HCT116 (cell line): ENCODE measurements at regions not wholly inside any gene's neighbourhood (a gene's known extent, or its start where the extent isn't known, plus 50 kb on each side); places are given as distances from the start of the nearest gene placed in this dataset.

ENCODE experiments used
- ATAC-seq: fragments of 200-7000 bp; cut with Tn5 transposase; 2 replicates; pipeline ENCODE4 v1.9.1; 2020; ENCODE audit warnings: mild to moderate bottlenecking, moderate library complexity
- BruUV-seq: library from RNA; stranded (reverse); fragments of 400-500 nt; replicated peaks from 2 replicates; lab custom pipeline; 2021; lab: Mats Ljungman, UMichigan
- CTCF ChIA-PET: fragments of 300-600 bp; sonication (Branson Sonifier 250); formaldehyde crosslinking; loops from one replicate; lab custom pipeline; 2021; ENCODE audit warnings: antibody characterized with exemption; lab: Charles Lee
- POLR2A ChIA-PET: fragments of 300-600, 350-600 bp; sonication (Branson Sonifier 250); formaldehyde crosslinking; loops from one replicate; lab custom pipeline; 2021; ENCODE audit warnings: antibody characterized with exemption; lab: Charles Lee
- RAD21 ChIA-PET, 2 experiments: fragments of 300-600 bp; sonication (Branson Sonifier 250); formaldehyde crosslinking; loops; one replicate each; lab custom pipeline; 2023; ENCODE audit warnings: low total read pairs in 2 of 2; ENCODE audit not compliant: uncharacterized antibody in 2 of 2, unreplicated experiment in 2 of 2, low non-redundant PET in 1 of 2; lab: Charles Lee
- DNase-seq: peaks from one replicate; pipeline ENCODE4 v3.0.0-alpha.2; 2010; ENCODE audit warnings: low read depth, low spot score
- H2AFZ ChIP-seq: fragments of 200-600 bp; shearing (Covaris generic), sonication (generic); 2 replicates; pipeline ENCODE4 v1.6.1; 2017; ENCODE audit warnings: low read depth, mixed run types, mixed read lengths, antibody characterized with exemption, low read length; ENCODE audit not compliant: poor library complexity, severe bottlenecking
- H3K27ac ChIP-seq: 2 replicates; pipeline ENCODE4 v1.5.1; 2012; ENCODE audit warnings: low read depth, low read length
- H3K27me3 ChIP-seq: fragments of 200-600 bp; sonication (generic); 2 replicates; pipeline ENCODE4 v1.6.1; 2016; ENCODE audit warnings: mixed run types, low read length, mixed read lengths; ENCODE audit not compliant: insufficient read depth
- H3K36me3 ChIP-seq, 2 experiments: fragments of 200-500 bp in 1 of 2; fragments of 200-600 bp in 1 of 2; sonication (Bioruptor generic) in 1 of 2; sonication (generic) in 1 of 2; 2 replicates each; pipeline versions ENCODE4 v1.5.1 to v1.6.1; 2014 to 2016; ENCODE audit warnings: low read length in 2 of 2, inconsistent platforms in 1 of 2, mixed read lengths in 1 of 2, mixed run types in 1 of 2; ENCODE audit not compliant: insufficient read depth in 2 of 2, control insufficient read depth in 1 of 2
- H3K4me1 ChIP-seq, 2 experiments: fragments of 200-600 bp in 1 of 2; sonication (generic) in 1 of 2; 2 replicates each; pipeline versions ENCODE4 v1.5.1 to v1.6.1; 2012 to 2017; ENCODE audit warnings: low read length in 2 of 2, inconsistent platforms in 1 of 2, mild to moderate bottlenecking in 1 of 2, mixed read lengths in 1 of 2, mixed run types in 1 of 2, moderate library complexity in 1 of 2; ENCODE audit not compliant: insufficient read depth in 2 of 2, control insufficient read depth in 1 of 2
- H3K4me2 ChIP-seq: fragments of 200-600 bp; sonication (generic); 2 replicates; pipeline ENCODE4 v1.6.1; 2017; ENCODE audit warnings: mixed run types, low read length, mixed read lengths
- H3K4me3 ChIP-seq, 2 experiments: fragments of 200-600 bp in 1 of 2; sonication (generic) in 1 of 2; replicated peaks in 1 of 2; 2 replicates each; pipeline ENCODE4 v1.5.1; 2011 to 2016; ENCODE audit warnings: low read length in 2 of 2, control low read depth in 1 of 2, low read depth in 1 of 2, mild to moderate bottlenecking in 1 of 2, mixed read lengths in 1 of 2, mixed run types in 1 of 2
- H3K79me2 ChIP-seq: fragments of 200-600 bp; sonication (generic); 2 replicates; pipeline ENCODE4 v1.6.1; 2017; ENCODE audit warnings: mild to moderate bottlenecking, mixed run types, low read length, moderate library complexity, mixed read lengths; ENCODE audit not compliant: insufficient read depth
- H3K9ac ChIP-seq: fragments of 200-600 bp; sonication (generic); 2 replicates; pipeline ENCODE4 v1.6.1; 2016; ENCODE audit warnings: low read length, mixed read lengths
- H3K9me2 ChIP-seq: fragments of 200-600 bp; sonication (generic), shearing (Covaris generic); 2 replicates; pipeline ENCODE4 v1.6.1; 2017; ENCODE audit warnings: mixed run types, mild to moderate bottlenecking, moderate library complexity; ENCODE audit not compliant: insufficient read depth
- H3K9me3 ChIP-seq, 2 experiments: fragments of 200-500 bp in 1 of 2; fragments of 200-600 bp in 1 of 2; sonication (Bioruptor generic) in 1 of 2; sonication (generic) in 1 of 2; 2 replicates each; pipeline ENCODE4 v1.6.1; 2014 to 2017; ENCODE audit warnings: low read length in 2 of 2, mixed read lengths in 2 of 2, inconsistent platforms in 1 of 2, low read depth in 1 of 2, mild to moderate bottlenecking in 1 of 2, mixed run types in 1 of 2, moderate library complexity in 1 of 2; ENCODE audit not compliant: control insufficient read depth in 1 of 2, insufficient read depth in 1 of 2
- H4K20me1 ChIP-seq: fragments of 200-600 bp; sonication (generic), shearing (Covaris generic); 2 replicates; pipeline ENCODE4 v1.6.1; 2017; ENCODE audit warnings: mixed run types, mild to moderate bottlenecking, moderate library complexity; ENCODE audit not compliant: insufficient read depth
- CBX3 ChIP-seq: IDR thresholded peaks from 2 replicates; pipeline ENCODE4 v1.6.1; 2012; ENCODE audit warnings: low read depth
- CEBPB ChIP-seq: IDR thresholded peaks from 2 replicates; pipeline ENCODE4 v1.6.1; 2012; ENCODE audit warnings: low read depth
- EGR1 ChIP-seq: IDR thresholded peaks from 2 replicates; pipeline ENCODE4 v1.6.1; 2012; ENCODE audit warnings: low read depth
- FOSL1 ChIP-seq: IDR thresholded peaks from 2 replicates; pipeline ENCODE4 v1.6.1; 2012; ENCODE audit warnings: low read depth
- JUND ChIP-seq: IDR thresholded peaks from 2 replicates; pipeline ENCODE4 v1.6.1; 2012
- MAX ChIP-seq: IDR thresholded peaks from 2 replicates; pipeline ENCODE4 v1.6.1; 2012
- POLR2A ChIP-seq: IDR thresholded peaks from 2 replicates; pipeline ENCODE4 v1.7.0; 2011; ENCODE audit warnings: borderline replicate concordance; ENCODE audit not compliant: insufficient read depth, insufficient read length; ENCODE audit errors: extremely low read depth
- RAD21 ChIP-seq: IDR thresholded peaks from 2 replicates; pipeline ENCODE4 v1.6.1; 2012; ENCODE audit warnings: low read depth, mild to moderate bottlenecking
- REST ChIP-seq: IDR thresholded peaks from 2 replicates; pipeline ENCODE4 v1.6.1; 2012; ENCODE audit warnings: low read depth
- SIN3A ChIP-seq: IDR thresholded peaks from 2 replicates; pipeline ENCODE4 v1.6.1; 2012; ENCODE audit warnings: low read depth
- SP1 ChIP-seq: IDR thresholded peaks from 2 replicates; pipeline ENCODE4 v1.6.1; 2012; ENCODE audit warnings: low read depth
- SRF ChIP-seq: IDR thresholded peaks from 2 replicates; pipeline ENCODE4 v1.6.1; 2012; ENCODE audit warnings: low read depth
- TCF7L2 ChIP-seq: IDR thresholded peaks from 2 replicates; pipeline ENCODE4 v1.7.0; 2011; ENCODE audit warnings: borderline replicate concordance, inconsistent platforms; ENCODE audit not compliant: insufficient read depth, insufficient read length; ENCODE audit errors: extremely low read depth
- ZFX ChIP-seq: fragments of 450-650 bp; IDR thresholded peaks from 2 replicates; pipeline ENCODE4 v1.6.1; 2017
- ZNF274 ChIP-seq: fragments of 200-500 bp; sonication (Bioruptor generic); IDR thresholded peaks from 2 replicates; pipeline ENCODE4 v1.6.1; 2014; ENCODE audit warnings: mild to moderate bottlenecking, low read depth, low read length, inconsistent platforms
- intact Hi-C: fragments of 100-400 bp; cut with micrococcal nuclease; formaldehyde crosslinking; loops from 2 replicates; pipeline ENCODE4 v1.10.0; 2022
- TF ChIP-seq, protein P1 (sequence below), 3 experiments: fragments of 200-600 bp in 1 of 3; sonication (generic) in 1 of 3; IDR thresholded peaks in 2 of 3; conservative IDR thresholded peaks in 1 of 3; 2 replicates each; pipeline ENCODE4 v1.5.1; 2012 to 2017; ENCODE audit warnings: low read depth in 2 of 3, low read length in 2 of 3, antibody characterized with exemption in 1 of 3, borderline replicate concordance in 1 of 3, control low read depth in 1 of 3, mild to moderate bottlenecking in 1 of 3, mixed read lengths in 1 of 3, mixed run types in 1 of 3, moderate library complexity in 1 of 3; ENCODE audit not compliant: insufficient read depth in 1 of 3

- Histone ChIP-seq H3K9me3 (no peaks in the 10 kb centered on the region), H3K27ac (no peak overlapping the region), H3K9me2 (no peaks in the 10 kb centered on the region), H3K27me3 (no peaks in the 10 kb centered on the region), H3K9ac (no peak overlapping the region), H4K20me1 (no peaks in the 10 kb centered on the region), H3K4me1 (peaks cover 0 to 11% of the 10 kb centered on the region in 2 experiments; a peak in 3 of 4 replicates), H3K79me2 (no peaks in the 10 kb centered on the region), H3K4me2 (no peak overlapping the region), H3K4me3 (no peak overlapping the region), H3K36me3 (no peaks in the 10 kb centered on the region), H2AFZ (no peak overlapping the region)
- no TSS peak for BruUV-seq
- CTCF ChIA-PET = interaction anchor here (1.3 kb wide), 1 partner anchor 8 kb away, joined by 3 read pairs; no protein-coding TSS in a partner anchor
- DNase-seq = no peak
- POLR2A ChIA-PET = no interaction called here
- RAD21 ChIA-PET = no interaction called here
- TF ChIP-seq SIN3A (no peak), ZNF274 (no peak)
- ATAC-seq = no peak
- intact Hi-C loops = no loop called here
Observed at GRCh38 chr6:139653111-139653510, 278.7 kb upstream of the CITED2 start.

DNA sequence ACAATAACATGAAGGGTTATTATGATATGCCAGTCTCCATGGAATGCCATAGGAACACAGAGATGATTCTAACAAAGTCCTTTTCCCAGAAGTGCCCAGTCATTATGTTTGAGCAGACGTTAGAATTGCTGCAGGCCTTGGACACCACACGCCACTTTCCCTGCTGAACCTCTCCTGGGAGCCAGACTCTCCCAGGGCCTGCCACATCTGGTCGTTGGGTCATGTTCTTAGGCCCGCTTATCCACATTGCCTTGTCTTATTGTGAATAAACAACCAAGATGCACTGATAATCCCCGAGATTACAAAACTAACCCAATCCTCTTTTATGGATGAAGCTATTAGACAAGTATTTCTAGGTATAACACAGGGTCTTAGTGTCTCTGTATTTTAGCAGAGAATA is 276.5 kb upstream of the CITED2 start:
- Histone ChIP-seq H3K27ac (no peak overlapping the region), H3K9me2 (no peaks in the 10 kb centered on the region), H3K9ac (no peak overlapping the region), H3K36me3 (no peaks in the 10 kb centered on the region), H3K4me3 (no peak overlapping the region), H2AFZ (no peak overlapping the region), H4K20me1 (no peaks in the 10 kb centered on the region), H3K4me2 (no peak overlapping the region), H3K27me3 (no peaks in the 10 kb centered on the region), H3K4me1 (peaks cover 0 to 6% of the 10 kb centered on the region in 2 experiments; a peak in 2 of 4 replicates), H3K79me2 (no peaks in the 10 kb centered on the region), H3K9me3 (no peaks in the 10 kb centered on the region)
- ChIA-PET CTCF (no interaction called here), POLR2A (no interaction called here), RAD21 (no interaction called here)
- no TSS peak for BruUV-seq
- ATAC-seq (no peak), DNase-seq (no peak)
- TF ChIP-seq EGR1 = no peak
- no peak for TF ChIP-seq REST
- TF ChIP-seq CBX3 = no peak
- TF ChIP-seq, protein P1, sequence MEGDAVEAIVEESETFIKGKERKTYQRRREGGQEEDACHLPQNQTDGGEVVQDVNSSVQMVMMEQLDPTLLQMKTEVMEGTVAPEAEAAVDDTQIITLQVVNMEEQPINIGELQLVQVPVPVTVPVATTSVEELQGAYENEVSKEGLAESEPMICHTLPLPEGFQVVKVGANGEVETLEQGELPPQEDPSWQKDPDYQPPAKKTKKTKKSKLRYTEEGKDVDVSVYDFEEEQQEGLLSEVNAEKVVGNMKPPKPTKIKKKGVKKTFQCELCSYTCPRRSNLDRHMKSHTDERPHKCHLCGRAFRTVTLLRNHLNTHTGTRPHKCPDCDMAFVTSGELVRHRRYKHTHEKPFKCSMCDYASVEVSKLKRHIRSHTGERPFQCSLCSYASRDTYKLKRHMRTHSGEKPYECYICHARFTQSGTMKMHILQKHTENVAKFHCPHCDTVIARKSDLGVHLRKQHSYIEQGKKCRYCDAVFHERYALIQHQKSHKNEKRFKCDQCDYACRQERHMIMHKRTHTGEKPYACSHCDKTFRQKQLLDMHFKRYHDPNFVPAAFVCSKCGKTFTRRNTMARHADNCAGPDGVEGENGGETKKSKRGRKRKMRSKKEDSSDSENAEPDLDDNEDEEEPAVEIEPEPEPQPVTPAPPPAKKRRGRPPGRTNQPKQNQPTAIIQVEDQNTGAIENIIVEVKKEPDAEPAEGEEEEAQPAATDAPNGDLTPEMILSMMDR (IDR thresholded peaks at IDR 0.05 in 2 of 3, conservative IDR thresholded peaks at IDR 0.05 in 1 of 3; ENCODE audit: borderline replicate concordance in 1 of 3, insufficient read depth in 1 of 3, low read depth in 2 of 3, low read length in 2 of 3) = no peak
- TF ChIP-seq RAD21 = no peak
- TF ChIP-seq POLR2A = no peak
- no peak for TF ChIP-seq MAX
- no peak for TF ChIP-seq JUND
- TF ChIP-seq SP1 = no peak
- TF ChIP-seq FOSL1 = no peak
- TF ChIP-seq SRF = no peak
- no peak for TF ChIP-seq TCF7L2
- no peak for TF ChIP-seq CEBPB
- TF ChIP-seq ZFX = no peak
- intact Hi-C loops = no loop called here
